GM12873 (cell line): ENCODE measurements at regions not wholly inside any gene's neighbourhood (a gene's known extent, or its start where the extent isn't known, plus 50 kb on each side); places are given as distances from the start of the nearest gene placed in this dataset.

Experiments used
- TF ChIP-seq, protein P1 (sequence below): IDR thresholded peaks from 2 replicates; pipeline ENCODE4 v1.5.1; 2012; ENCODE audit warnings: low read depth, mild to moderate bottlenecking, moderate library complexity, low read length, control low read depth; ENCODE audit not compliant: insufficient read depth; ENCODE audit errors: missing control alignments

DNA sequence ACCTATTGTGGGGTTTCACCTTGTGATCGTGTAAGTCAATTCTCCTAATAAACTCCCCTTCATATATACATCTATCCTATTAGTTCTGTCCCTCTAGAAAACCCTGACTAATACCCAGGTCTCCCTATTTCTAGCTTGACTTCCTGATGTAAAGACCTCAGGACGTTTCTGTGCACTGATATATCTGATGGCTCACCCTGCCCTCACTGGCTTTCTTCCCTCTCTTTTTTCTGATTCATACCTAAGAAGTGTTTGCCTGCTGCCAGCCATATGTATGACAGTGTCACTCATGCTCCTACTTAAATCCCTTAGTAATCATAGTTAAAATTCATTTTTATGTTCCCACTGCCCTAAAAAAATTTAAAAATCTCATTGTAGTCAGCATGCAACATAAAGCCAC, 124.8 kb upstream of the CCNG1 start:
- TF ChIP-seq, protein P1, sequence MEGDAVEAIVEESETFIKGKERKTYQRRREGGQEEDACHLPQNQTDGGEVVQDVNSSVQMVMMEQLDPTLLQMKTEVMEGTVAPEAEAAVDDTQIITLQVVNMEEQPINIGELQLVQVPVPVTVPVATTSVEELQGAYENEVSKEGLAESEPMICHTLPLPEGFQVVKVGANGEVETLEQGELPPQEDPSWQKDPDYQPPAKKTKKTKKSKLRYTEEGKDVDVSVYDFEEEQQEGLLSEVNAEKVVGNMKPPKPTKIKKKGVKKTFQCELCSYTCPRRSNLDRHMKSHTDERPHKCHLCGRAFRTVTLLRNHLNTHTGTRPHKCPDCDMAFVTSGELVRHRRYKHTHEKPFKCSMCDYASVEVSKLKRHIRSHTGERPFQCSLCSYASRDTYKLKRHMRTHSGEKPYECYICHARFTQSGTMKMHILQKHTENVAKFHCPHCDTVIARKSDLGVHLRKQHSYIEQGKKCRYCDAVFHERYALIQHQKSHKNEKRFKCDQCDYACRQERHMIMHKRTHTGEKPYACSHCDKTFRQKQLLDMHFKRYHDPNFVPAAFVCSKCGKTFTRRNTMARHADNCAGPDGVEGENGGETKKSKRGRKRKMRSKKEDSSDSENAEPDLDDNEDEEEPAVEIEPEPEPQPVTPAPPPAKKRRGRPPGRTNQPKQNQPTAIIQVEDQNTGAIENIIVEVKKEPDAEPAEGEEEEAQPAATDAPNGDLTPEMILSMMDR, result no peak

DNA sequence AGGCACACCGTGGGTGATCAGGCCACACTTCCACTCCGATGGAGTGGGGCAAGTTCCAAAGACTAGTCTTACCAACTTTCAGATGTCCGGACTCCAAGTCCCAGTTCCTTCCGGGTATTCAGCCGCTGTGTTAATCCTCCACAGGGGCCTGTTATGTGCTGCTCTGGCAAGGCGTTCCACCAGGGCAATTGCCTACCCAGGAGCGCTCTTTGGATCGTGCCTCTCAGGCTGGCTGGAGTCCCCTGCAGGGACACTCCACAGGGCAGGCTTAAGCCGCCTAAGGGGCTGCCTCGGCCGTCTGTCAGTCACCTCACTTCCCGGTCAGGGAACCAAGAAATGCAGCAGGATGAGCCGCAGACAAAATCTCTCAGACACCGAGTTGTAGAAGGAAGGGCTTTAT, 118.7 kb upstream of the CCNG1 start:
- TF ChIP-seq, protein P1, result no peak

DNA sequence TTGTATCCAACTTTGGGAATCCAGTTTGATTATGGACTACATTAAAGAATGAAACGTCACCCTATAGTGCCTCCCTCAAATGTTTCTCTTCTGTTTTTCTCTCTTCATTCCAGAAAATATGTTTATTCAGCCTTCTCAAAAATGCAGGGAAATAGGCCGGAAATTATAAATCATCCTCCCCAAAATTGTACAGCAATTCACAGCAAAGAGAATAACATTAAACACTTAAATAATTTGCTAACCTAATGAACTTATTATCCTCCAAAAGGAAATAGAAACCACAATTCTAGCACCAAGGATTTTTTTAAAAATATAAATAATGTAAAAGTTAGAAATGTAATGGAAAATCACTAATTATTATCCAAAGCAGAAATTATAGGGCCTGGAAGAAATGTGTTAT, 115.9 kb upstream of the CCNG1 start:
- TF ChIP-seq, protein P1, result no peak

DNA sequence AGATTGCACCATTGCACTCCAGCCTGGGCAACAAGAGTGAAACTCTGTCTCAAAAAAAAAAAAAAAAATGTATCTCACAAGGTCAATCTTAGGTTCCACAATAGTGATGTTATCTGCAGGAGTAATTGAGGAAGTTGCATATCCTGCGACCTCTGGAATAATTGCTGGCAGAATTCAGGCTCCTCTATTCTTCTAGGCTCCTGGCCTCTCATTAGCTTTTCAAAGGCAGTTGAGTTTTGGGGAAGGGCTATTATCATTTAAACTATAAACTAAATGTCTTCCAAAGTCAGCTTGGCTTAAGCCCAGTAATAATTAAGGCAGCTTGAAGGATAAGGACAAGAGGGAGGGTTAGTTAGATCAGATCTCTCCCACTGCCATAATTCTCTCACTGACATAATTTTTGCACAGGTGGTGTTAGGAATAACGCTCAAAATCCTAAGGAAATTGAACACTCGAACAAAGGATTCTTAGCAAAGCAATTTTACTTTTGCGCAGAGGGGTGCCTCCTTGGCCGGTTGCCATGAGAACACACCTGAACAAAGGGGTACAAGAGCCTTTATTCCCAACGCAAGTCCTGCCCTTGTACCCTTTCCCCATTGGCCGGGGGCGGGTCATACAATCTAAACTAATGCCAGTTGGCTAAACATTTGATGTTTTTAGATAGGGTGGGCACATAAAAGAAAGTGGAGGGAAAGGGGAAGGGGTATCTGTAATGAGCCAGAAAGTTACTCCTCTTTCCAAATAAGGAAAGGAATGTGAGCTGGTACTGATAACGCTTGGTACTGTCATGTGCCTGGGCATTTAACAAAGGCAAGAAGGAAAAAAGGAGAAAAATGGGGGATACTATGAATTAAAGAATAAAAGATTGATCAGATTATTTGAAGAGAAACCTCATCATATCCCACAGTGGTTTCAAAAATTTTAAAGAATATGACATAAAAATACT, 106.4 kb upstream of the CCNG1 start:
- TF ChIP-seq, protein P1, result no peak

DNA sequence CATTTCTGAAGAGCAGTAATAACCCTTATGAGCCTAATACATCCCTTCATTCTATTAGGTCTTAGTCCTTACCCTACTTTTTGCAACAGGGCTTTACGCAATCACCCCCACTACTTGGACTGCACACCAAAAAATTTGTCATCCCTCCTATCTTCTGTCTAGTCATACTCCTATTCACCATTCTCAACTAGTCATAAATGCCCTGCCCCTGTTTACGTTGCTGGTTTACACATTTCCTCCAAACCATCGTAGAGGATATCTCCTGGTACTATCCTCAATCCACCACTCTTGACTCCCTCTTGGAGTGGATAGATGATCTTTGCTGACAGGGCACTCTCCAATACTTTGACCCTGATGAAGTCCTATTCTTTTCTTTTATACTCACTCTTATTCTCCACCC, 98.2 kb upstream of the CCNG1 start:
- TF ChIP-seq, protein P1, result no peak

DNA sequence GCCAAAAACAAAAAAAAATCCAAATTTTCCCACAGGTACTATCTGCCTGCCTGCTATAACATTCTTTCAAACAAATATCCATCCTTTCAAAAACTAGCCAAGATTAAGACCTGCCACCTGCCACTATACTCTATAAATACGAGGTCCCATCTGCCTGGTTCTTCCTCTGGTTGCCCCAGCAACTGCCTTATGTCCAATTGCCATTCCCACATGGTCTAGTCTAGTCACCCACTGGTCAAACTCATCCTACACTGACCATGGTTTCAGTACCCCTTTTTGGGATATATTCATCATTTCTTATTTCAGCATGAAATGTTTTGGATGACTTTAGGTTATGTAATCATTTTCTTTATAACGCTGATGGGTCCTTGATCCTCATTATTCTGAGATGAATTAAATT, 95.1 kb upstream of the CCNG1 start:
- TF ChIP-seq, protein P1, result no peak

DNA sequence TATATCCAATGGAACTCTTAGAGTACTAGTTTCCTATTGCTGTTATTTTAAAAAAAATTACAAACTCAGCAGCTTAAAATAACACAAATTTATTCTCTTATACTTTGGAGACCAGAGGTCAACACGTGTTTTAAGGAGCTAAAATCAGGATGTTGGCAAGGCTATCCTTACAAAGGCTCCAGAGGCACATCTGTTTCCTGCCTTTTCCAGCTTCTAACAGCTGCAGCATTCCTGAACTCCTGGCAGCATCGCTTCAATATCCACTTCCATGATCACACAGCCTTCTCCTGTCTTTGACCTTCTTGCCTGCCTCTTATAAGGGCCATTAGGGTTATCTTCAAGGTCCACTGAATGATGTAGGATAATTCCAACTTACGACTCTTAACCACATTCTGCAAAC, 92.2 kb upstream of the CCNG1 start:
- TF ChIP-seq, protein P1, result no peak
